Vagina (tissue), 2 donors: ENCODE measurements at regions not wholly inside any gene's neighbourhood (a gene's known extent, or its start where the extent isn't known, plus 50 kb on each side); places are given as distances from the start of the nearest gene placed in this dataset.

Experiments used
- DNase-seq, 2 donors: peaks; one replicate each; pipeline ENCODE4 v3.0.0-alpha.2; 2017; ENCODE audit errors: extremely low spot score in 2 of 2
- H3K27ac ChIP-seq: fragments of 200-600 bp; sonication (generic); one replicate; pipeline ENCODE4 v1.5.1; 2019
- H3K27me3 ChIP-seq: fragments of 200-600 bp; sonication (generic); one replicate; pipeline ENCODE4 v1.5.1; 2019
- H3K36me3 ChIP-seq, 2 donors: fragments of 200-600 bp; sonication (generic); one replicate each; pipeline ENCODE4 v1.5.1; 2017 to 2019
- H3K4me1 ChIP-seq: fragments of 200-600 bp; sonication (generic); one replicate; pipeline ENCODE4 v1.5.1; 2019
- H3K4me3 ChIP-seq, 2 donors: fragments of 200-600 bp; sonication (generic); 1 replicate in 1 of 2; 2 replicates in 1 of 2; pipeline ENCODE4 v1.5.1; 2016 to 2019
- H3K9me3 ChIP-seq: fragments of 200-600 bp; sonication (generic); one replicate; pipeline ENCODE4 v1.5.1; 2019
- CTCF ChIP-seq, 3 experiments: fragments of 450-650 bp in 2 of 3; fragments of 200-600 bp in 1 of 3; sonication (generic) in 1 of 3; IDR thresholded peaks; one replicate each; pipeline ENCODE4 v1.5.1; 2017 to 2019; ENCODE audit warnings: antibody characterized with exemption in 3 of 3, mild to moderate bottlenecking in 2 of 3, moderate library complexity in 2 of 3
- POLR2A ChIP-seq, 2 donors: fragments of 450-650 bp; IDR thresholded peaks; one replicate each; pipeline ENCODE4 v1.6.1; 2017; ENCODE audit warnings: antibody characterized with exemption in 2 of 2, mild to moderate bottlenecking in 2 of 2, moderate library complexity in 2 of 2
- POLR2AphosphoS5 ChIP-seq, 2 donors: sonication (generic); formaldehyde crosslinking; IDR thresholded peaks; one replicate each; pipeline ENCODE4 v1.9.0; 2017; ENCODE audit warnings: antibody characterized with exemption in 2 of 2, mild to moderate bottlenecking in 2 of 2, low read depth in 1 of 2; ENCODE audit not compliant: insufficient read depth in 1 of 2
- intact Hi-C: fragments of 100-400 bp; cut with DNase I; formaldehyde crosslinking; loops from one replicate; pipeline ENCODE4 v1.15.1; 2023

GRCh38 chr10:4216726-4217125, 431.7 kb upstream of the KLF6 start:
- no peak for DNase-seq
- Histone ChIP-seq H3K27ac (no peak overlapping the region), H3K36me3 (no peaks in the 10 kb centered on the region), H3K27me3 (no peaks in the 10 kb centered on the region), H3K9me3 (no peaks in the 10 kb centered on the region), H3K4me1 (no peaks in the 10 kb centered on the region), H3K4me3 (no peak overlapping the region)
- intact Hi-C loops, result no loop called here
- TF ChIP-seq POLR2AphosphoS5 (IDR thresholded peaks at IDR 0.05; ENCODE audit: insufficient read depth in 1 of 2, low read depth in 1 of 2) (no peak), CTCF (IDR thresholded peaks at IDR 0.05) (no peak)

GRCh38 chr10:4215963-4216575, 431.1 kb upstream of the KLF6 start:
- Histone ChIP-seq H3K36me3 (no peaks in the 10 kb centered on the region), H3K9me3 (no peaks in the 10 kb centered on the region), H3K4me1 (no peaks in the 10 kb centered on the region), H3K27me3 (no peaks in the 10 kb centered on the region), H3K4me3 (no peak overlapping the region), H3K27ac (no peak overlapping the region)
- TF ChIP-seq CTCF (IDR thresholded peaks at IDR 0.05) (no peak), POLR2A (IDR thresholded peaks at IDR 0.05) (no peak), POLR2AphosphoS5 (IDR thresholded peaks at IDR 0.05; ENCODE audit: insufficient read depth in 1 of 2, low read depth in 1 of 2) (no peak)
- no peak for DNase-seq
- intact Hi-C loops, result no loop called here

- no peak for TF ChIP-seq POLR2A (IDR thresholded peaks at IDR 0.05)
- no peak for TF ChIP-seq POLR2AphosphoS5 (IDR thresholded peaks at IDR 0.05; ENCODE audit: insufficient read depth in 1 of 2, low read depth in 1 of 2)
- TF ChIP-seq CTCF (IDR thresholded peaks at IDR 0.05), result no peak
- H3K4me1 ChIP-seq, result no peaks in the 10 kb centered on the region
- no peaks in the 10 kb centered on the region for H3K36me3 ChIP-seq
- no peak overlapping the region for H3K27ac ChIP-seq
- no peak overlapping the region for H3K4me3 ChIP-seq
- no peak for DNase-seq
- no peaks in the 10 kb centered on the region for H3K27me3 ChIP-seq
- H3K9me3 ChIP-seq, result no peaks in the 10 kb centered on the region
- intact Hi-C loops, result no loop called here
Measured at GRCh38 chr10:4215485-4215884, 430.5 kb upstream of the KLF6 start.

- TF ChIP-seq CTCF (IDR thresholded peaks at IDR 0.05) (no peak), POLR2AphosphoS5 (IDR thresholded peaks at IDR 0.05; ENCODE audit: insufficient read depth in 1 of 2, low read depth in 1 of 2) (no peak), POLR2A (IDR thresholded peaks at IDR 0.05) (no peak)
- Histone ChIP-seq H3K4me1 (no peaks in the 10 kb centered on the region), H3K27ac (no peak overlapping the region), H3K36me3 (no peaks in the 10 kb centered on the region), H3K27me3 (no peaks in the 10 kb centered on the region), H3K4me3 (no peak overlapping the region), H3K9me3 (no peaks in the 10 kb centered on the region)
- DNase-seq, result no peak
- intact Hi-C loops, result no loop called here
Measured at GRCh38 chr10:4214908-4215307, 429.9 kb upstream of the KLF6 start.

- no peaks in the 10 kb centered on the region for H3K36me3 ChIP-seq
- H3K4me1 ChIP-seq, result no peaks in the 10 kb centered on the region
- H3K9me3 ChIP-seq, result no peaks in the 10 kb centered on the region
- no peaks in the 10 kb centered on the region for H3K27me3 ChIP-seq
- H3K4me3 ChIP-seq, result no peak overlapping the region
- intact Hi-C loops, result no loop called here
- no peak for DNase-seq
- H3K27ac ChIP-seq, result no peak overlapping the region
- TF ChIP-seq CTCF (IDR thresholded peaks at IDR 0.05), result no peak
- TF ChIP-seq POLR2A (IDR thresholded peaks at IDR 0.05), result no peak
- no peak for TF ChIP-seq POLR2AphosphoS5 (IDR thresholded peaks at IDR 0.05; ENCODE audit: insufficient read depth in 1 of 2, low read depth in 1 of 2)
Measured at GRCh38 chr10:4213441-4213840, 428.4 kb upstream of the KLF6 start.
